Tibial nerve (tissue), 4 donors: ENCODE measurements at regions not wholly inside any gene's neighbourhood (a gene's known extent, or its start where the extent isn't known, plus 50 kb on each side); places are given as distances from the start of the nearest gene placed in this dataset.
"Not testable (repeated sequence)": the region's sequence is repeated elsewhere in the genome, so short reads cannot be mapped to it uniquely, and the experiment has no call there.

Experiments used
- DNase-seq, 2 donors: peaks; one replicate each; pipeline ENCODE4 v3.0.0-alpha.2; 2019; ENCODE audit warnings: low spot score in 2 of 2
- H3K27ac ChIP-seq, 4 donors: fragments of 200-600 bp; sonication (generic) in 3 of 4; one replicate each; pipeline ENCODE4 v1.5.1; 2017 to 2019; ENCODE audit warnings: mild to moderate bottlenecking in 1 of 4
- H3K27me3 ChIP-seq, 2 donors: fragments of 200-600 bp; sonication (generic) in 1 of 2; one replicate each; pipeline versions ENCODE4 v1.5.1 to v1.6.0; 2017 to 2019
- H3K36me3 ChIP-seq, 3 donors: fragments of 200-600 bp; sonication (generic); one replicate each; pipeline ENCODE4 v1.5.1; 2018 to 2019
- H3K4me1 ChIP-seq, 4 donors: fragments of 200-600 bp; sonication (generic) in 3 of 4; one replicate each; pipeline ENCODE4 v1.5.1; 2017 to 2019
- H3K4me3 ChIP-seq, 4 donors: fragments of 200-600 bp; sonication (generic) in 3 of 4; one replicate each; pipeline ENCODE4 v1.5.1; 2017 to 2019; ENCODE audit warnings: mild to moderate bottlenecking in 1 of 4, moderate library complexity in 1 of 4
- H3K9me3 ChIP-seq, 4 donors: fragments of 200-600 bp; sonication (generic) in 3 of 4; one replicate each; pipeline ENCODE4 v1.5.1; 2017 to 2019
- EP300 ChIP-seq, 2 donors: sonication (generic); formaldehyde crosslinking; IDR thresholded peaks; one replicate each; pipeline ENCODE4 v1.6.1; 2017; ENCODE audit warnings: antibody characterized with exemption in 2 of 2, mild to moderate bottlenecking in 1 of 2
- POLR2A ChIP-seq, 2 donors: fragments of 450-650 bp; IDR thresholded peaks; one replicate each; pipeline ENCODE4 v1.6.1; 2017; ENCODE audit warnings: antibody characterized with exemption in 2 of 2, mild to moderate bottlenecking in 2 of 2, moderate library complexity in 2 of 2
- WGBS, 2 donors: methylation state at CpG; one replicate each; pipeline ENCODE4 v1.1.5; 2018; 5-methylcytosine and 5-hydroxymethylcytosine counted together
- TF ChIP-seq, protein P1 (sequence below), 5 experiments: fragments of 200-600 bp in 3 of 5; fragments of 450-650 bp in 2 of 5; sonication (generic) in 3 of 5; IDR thresholded peaks; one replicate each; pipeline ENCODE4 v1.5.1; 2016 to 2019; ENCODE audit warnings: antibody characterized with exemption in 5 of 5, mild to moderate bottlenecking in 3 of 5, moderate library complexity in 2 of 5

DNA sequence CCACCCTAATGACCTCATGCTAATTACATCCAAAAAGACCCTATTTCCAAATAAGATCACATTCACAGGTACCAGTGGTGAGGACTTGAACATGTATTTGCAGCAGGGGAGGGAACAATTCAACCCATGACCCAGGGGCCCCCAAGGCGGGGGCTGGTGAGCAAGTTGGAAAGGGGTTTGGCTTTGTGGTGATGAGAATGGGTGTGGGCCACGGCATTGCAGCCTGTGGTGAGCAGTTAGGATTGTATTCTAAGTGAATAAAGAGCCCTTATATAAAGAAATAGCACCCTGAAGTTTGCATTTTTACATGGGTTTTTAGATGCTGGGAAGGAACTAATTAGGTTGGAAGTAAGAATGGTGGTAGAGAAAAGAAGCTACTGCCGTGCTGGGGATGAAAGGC lies 694.2 kb downstream of the EFNB2 start:
- TF ChIP-seq POLR2A (IDR thresholded peaks at IDR 0.05) (no peak), EP300 (IDR thresholded peaks at IDR 0.05) (no peak)
- TF ChIP-seq, protein P1, sequence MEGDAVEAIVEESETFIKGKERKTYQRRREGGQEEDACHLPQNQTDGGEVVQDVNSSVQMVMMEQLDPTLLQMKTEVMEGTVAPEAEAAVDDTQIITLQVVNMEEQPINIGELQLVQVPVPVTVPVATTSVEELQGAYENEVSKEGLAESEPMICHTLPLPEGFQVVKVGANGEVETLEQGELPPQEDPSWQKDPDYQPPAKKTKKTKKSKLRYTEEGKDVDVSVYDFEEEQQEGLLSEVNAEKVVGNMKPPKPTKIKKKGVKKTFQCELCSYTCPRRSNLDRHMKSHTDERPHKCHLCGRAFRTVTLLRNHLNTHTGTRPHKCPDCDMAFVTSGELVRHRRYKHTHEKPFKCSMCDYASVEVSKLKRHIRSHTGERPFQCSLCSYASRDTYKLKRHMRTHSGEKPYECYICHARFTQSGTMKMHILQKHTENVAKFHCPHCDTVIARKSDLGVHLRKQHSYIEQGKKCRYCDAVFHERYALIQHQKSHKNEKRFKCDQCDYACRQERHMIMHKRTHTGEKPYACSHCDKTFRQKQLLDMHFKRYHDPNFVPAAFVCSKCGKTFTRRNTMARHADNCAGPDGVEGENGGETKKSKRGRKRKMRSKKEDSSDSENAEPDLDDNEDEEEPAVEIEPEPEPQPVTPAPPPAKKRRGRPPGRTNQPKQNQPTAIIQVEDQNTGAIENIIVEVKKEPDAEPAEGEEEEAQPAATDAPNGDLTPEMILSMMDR (IDR thresholded peaks at IDR 0.05), result no peak
- H3K4me1 ChIP-seq, result no peaks in the 10 kb centered on the region
- H3K27ac ChIP-seq, result no peak overlapping the region
- no peaks in the 10 kb centered on the region for H3K9me3 ChIP-seq
- H3K27me3 ChIP-seq, result no peaks in the 10 kb centered on the region
- 65 to 72% methylated on average over 3 of the region's 3 CpGs for WGBS, 2 donors
- no peak overlapping the region for H3K4me3 ChIP-seq
- no peak for DNase-seq
- H3K36me3 ChIP-seq, result no peaks in the 10 kb centered on the region

DNA sequence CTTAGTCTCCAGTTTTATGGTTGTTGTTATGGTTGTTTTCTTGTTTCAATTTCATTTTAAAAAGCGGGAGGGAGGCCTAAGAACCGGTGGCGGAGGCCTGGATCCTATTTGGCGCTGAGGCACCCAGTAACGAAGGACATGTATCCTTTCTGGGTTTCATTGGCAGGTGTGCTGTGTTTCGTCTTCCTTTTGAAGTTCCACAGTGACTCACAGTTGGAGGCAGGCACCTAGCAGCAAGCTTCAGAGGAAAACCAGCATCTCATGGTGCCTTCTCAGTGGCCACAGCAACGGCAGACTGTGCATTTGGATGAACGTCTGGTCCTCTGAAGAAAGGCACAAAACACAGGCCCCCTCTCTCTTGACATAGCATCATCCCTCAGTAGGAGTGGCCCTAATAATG lies 697.2 kb downstream of the EFNB2 start:
- no peaks in the 10 kb centered on the region for H3K9me3 ChIP-seq
- no peaks in the 10 kb centered on the region for H3K4me1 ChIP-seq
- no peak for TF ChIP-seq EP300 (IDR thresholded peaks at IDR 0.05)
- TF ChIP-seq, protein P1 (IDR thresholded peaks at IDR 0.05), result no peak
- no peak for TF ChIP-seq POLR2A (IDR thresholded peaks at IDR 0.05)
- H3K27ac ChIP-seq, result no peak overlapping the region
- no peak overlapping the region for H3K4me3 ChIP-seq
- DNase-seq, result no peak
- H3K27me3 ChIP-seq, result no peaks in the 10 kb centered on the region
- H3K36me3 ChIP-seq, result no peaks in the 10 kb centered on the region
- WGBS, 2 donors, result 92 to 94% methylated on average over 8 of the region's 8 CpGs

DNA sequence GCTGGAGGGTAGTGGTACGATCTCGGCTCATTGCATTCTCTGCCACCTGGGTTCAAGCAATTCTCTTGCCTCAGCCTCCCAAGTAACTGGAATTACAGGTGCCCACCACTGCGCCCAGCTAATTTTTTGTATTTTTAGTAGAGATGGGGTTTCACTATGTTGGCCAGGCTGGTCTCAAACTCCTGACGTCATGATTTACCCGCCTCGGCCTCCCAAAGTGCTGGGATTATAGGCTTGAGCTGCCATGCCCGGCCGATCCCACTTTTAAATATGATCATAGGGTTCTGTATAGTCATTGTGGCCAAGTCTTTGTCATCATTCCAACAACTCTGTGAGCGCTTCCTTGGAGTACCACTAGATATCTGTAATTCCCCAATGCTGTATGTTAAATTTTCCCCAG lies 698.2 kb downstream of the EFNB2 start:
- H3K36me3 ChIP-seq, DNase-seq, H3K4me1 ChIP-seq, H3K27ac ChIP-seq, H3K27me3 ChIP-seq, H3K4me3 ChIP-seq, H3K9me3 ChIP-seq: not testable (repeated sequence)
- 96 to 97% methylated on average over 9 of the region's 9 CpGs for WGBS, 2 donors

DNA sequence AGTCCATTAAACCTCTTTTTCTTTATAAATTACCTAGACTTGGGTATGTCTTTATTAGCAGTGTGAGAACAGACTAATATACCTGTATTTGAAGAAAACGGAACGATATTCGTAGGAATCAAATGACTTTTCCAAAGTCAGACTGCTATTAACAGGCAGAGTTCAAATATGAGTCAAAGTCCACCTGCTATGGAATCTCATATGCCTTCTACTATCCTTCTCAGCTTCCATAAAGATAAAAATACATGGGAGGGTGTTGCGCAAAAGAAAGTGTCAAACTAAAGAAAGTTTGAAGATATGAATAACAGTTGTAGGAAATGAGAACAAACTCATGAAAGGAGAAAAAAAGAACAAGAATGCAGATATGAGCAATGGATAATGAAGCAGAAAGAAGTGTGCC lies 704.6 kb downstream of the EFNB2 start:
- DNase-seq, result no peak
- TF ChIP-seq, protein P1 (IDR thresholded peaks at IDR 0.05), result no peak
- no peak for TF ChIP-seq EP300 (IDR thresholded peaks at IDR 0.05)
- no peak for TF ChIP-seq POLR2A (IDR thresholded peaks at IDR 0.05)
- WGBS, 2 donors, result 45 to 74% methylated on average over 4 of the region's 4 CpGs
- H3K36me3 ChIP-seq, result no peaks in the 10 kb centered on the region
- no peak overlapping the region for H3K27ac ChIP-seq
- H3K4me1 ChIP-seq, result no peaks in the 10 kb centered on the region
- H3K4me3 ChIP-seq, result no peak overlapping the region
- H3K27me3 ChIP-seq, result no peaks in the 10 kb centered on the region
- H3K9me3 ChIP-seq, result peaks cover 0 to 3% (median 0%) of the 10 kb centered on the region in 4 donors

DNA sequence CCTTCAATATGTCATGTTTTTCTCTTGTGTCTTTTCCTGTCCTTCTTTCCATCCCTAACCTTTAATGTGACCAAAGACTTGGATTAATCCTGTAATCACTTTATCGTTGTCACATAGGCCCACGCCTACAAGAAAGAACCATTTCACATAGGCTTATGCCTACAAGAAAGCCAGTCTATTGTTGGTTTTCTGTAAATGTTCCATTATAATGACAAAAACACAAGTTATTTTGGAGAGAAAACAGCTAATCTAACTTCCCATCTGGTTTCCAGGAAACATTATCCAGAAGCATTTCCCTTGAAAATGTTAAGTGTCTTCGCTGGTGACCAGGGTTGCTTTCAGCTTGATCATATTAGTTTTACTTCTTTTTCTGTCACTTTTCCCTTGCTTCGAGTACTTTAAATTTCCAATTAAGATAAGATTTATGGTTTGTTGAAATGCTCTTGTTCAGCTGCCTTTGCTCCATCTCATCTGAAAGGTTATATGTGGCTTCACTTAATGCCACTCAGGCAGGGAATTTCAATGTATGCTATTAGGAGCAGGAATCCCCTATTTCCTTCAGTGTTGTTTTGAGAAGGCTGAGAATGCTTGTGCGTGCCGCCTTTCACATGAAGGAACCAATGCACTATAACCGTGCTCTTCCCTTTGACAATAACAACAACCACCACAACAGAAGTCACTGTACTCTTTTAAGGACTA lies 708.2 kb downstream of the EFNB2 start:
- no peak for TF ChIP-seq POLR2A (IDR thresholded peaks at IDR 0.05)
- TF ChIP-seq, protein P1 (IDR thresholded peaks at IDR 0.05), result no peak
- H3K4me1 ChIP-seq, result no peaks in the 10 kb centered on the region
- H3K9me3 ChIP-seq, result peaks cover 0 to 3% (median 0%) of the 10 kb centered on the region in 4 donors
- no peaks in the 10 kb centered on the region for H3K36me3 ChIP-seq
- H3K27ac ChIP-seq, result no peak overlapping the region
- no peak for DNase-seq
- no peak overlapping the region for H3K4me3 ChIP-seq
- no peaks in the 10 kb centered on the region for H3K27me3 ChIP-seq
- 74 to 78% methylated on average over 7 of the region's 7 CpGs for WGBS, 2 donors

DNA sequence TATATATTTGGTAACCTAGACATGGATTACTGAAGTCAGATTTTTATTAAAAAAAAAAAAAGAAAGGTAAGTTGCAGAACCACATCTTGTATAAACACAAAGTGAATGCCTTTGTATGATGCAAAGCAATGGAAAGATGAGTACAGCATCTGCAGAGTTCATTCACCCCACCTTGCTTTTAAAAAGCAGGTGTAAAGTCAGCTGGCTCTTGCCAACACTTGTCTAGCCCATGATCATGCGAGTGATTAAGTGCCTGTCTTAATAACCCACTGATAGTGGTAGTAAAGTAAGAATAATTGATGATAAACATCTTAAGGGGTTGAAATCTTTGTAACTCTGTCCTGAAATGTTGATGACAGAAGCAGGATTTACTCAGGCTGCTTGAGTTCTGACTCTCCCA lies 710.4 kb downstream of the EFNB2 start:
- no peak overlapping the region for H3K27ac ChIP-seq
- 84 to 91% methylated on average over 1 of the region's 1 CpG for WGBS, 2 donors

More for the DNA sequence above, 710.4 kb downstream of the EFNB2 start:
- TF ChIP-seq POLR2A (IDR thresholded peaks at IDR 0.05), result no peak
- no peak for TF ChIP-seq EP300 (IDR thresholded peaks at IDR 0.05)
- TF ChIP-seq, protein P1 (IDR thresholded peaks at IDR 0.05), result no peak
- H3K36me3 ChIP-seq, result no peaks in the 10 kb centered on the region
- H3K4me1 ChIP-seq, result no peaks in the 10 kb centered on the region
- H3K9me3 ChIP-seq, result peaks cover 0 to 3% (median 0%) of the 10 kb centered on the region in 4 donors
- no peaks in the 10 kb centered on the region for H3K27me3 ChIP-seq
- no peak for DNase-seq
- no peak overlapping the region for H3K4me3 ChIP-seq
